ENCODE measurements at regions not wholly inside any gene's neighbourhood (a gene's known extent, or its start where the extent isn't known, plus 50 kb on each side); places are given as distances from the start of the nearest gene placed in this dataset.

- no peak for DNase-seq
- Histone ChIP-seq H3K4me3 (no peak overlapping the region), H3K4me1 (no peaks in the 10 kb centered on the region), H3K27ac (no peak overlapping the region), H3K27me3 (no peaks in the 10 kb centered on the region), H3K36me3 (no peaks in the 10 kb centered on the region), H3K9me3 (no peaks in the 10 kb centered on the region)
- peak; percentile 27 for ATAC-seq
- TF ChIP-seq, protein P1, sequence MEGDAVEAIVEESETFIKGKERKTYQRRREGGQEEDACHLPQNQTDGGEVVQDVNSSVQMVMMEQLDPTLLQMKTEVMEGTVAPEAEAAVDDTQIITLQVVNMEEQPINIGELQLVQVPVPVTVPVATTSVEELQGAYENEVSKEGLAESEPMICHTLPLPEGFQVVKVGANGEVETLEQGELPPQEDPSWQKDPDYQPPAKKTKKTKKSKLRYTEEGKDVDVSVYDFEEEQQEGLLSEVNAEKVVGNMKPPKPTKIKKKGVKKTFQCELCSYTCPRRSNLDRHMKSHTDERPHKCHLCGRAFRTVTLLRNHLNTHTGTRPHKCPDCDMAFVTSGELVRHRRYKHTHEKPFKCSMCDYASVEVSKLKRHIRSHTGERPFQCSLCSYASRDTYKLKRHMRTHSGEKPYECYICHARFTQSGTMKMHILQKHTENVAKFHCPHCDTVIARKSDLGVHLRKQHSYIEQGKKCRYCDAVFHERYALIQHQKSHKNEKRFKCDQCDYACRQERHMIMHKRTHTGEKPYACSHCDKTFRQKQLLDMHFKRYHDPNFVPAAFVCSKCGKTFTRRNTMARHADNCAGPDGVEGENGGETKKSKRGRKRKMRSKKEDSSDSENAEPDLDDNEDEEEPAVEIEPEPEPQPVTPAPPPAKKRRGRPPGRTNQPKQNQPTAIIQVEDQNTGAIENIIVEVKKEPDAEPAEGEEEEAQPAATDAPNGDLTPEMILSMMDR (IDR thresholded peaks at IDR 0.05): no peak
- intact Hi-C loops (cut with DNase I): no loop called here
Observed at GRCh38 chr13:82938644-82939043, 943.6 kb downstream of the SLITRK1 start.

DNA sequence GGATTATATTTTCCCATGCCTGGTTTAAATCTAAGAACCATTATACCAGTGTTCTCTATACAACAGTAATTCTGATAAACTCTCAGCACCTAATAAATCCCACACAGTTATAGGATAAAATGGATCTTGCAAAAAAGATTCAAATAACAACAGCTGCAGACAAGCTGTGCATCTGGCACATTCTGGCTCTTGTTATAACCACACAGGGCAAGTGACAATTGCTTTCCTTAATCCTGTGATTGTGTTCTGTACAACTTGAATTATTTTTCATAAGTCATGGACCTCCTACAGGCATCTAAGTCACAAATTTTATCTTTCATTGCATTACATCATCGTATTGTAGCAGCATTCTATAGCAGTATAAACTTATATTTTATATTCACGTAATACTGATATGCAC lies 948.3 kb downstream of the SLITRK1 start:
- TF ChIP-seq, protein P1 (IDR thresholded peaks at IDR 0.05): no peak
- ATAC-seq (no peak), DNase-seq (no peak)
- Histone ChIP-seq H3K36me3 (no peaks in the 10 kb centered on the region), H3K27me3 (no peaks in the 10 kb centered on the region), H3K4me1 (no peaks in the 10 kb centered on the region), H3K9me3 (no peaks in the 10 kb centered on the region), H3K27ac (no peak overlapping the region), H3K4me3 (no peak overlapping the region)
- intact Hi-C loops (cut with DNase I): no loop called here

- Histone ChIP-seq H3K27me3 (no peaks in the 10 kb centered on the region), H3K9me3 (no peaks in the 10 kb centered on the region), H3K4me1 (no peaks in the 10 kb centered on the region), H3K36me3 (no peaks in the 10 kb centered on the region), H3K27ac (no peak overlapping the region), H3K4me3 (no peak overlapping the region)
- intact Hi-C loops (cut with DNase I): no loop called here
- DNase-seq (no peak), ATAC-seq (no peak)
- TF ChIP-seq, protein P1 (IDR thresholded peaks at IDR 0.05): no peak
Observed at GRCh38 chr13:82925114-82925513, 957.2 kb downstream of the SLITRK1 start.

GRCh38 chr13:82917984-82918383 lies 964.3 kb downstream of the SLITRK1 start:
- ATAC-seq (no peak), DNase-seq (no peak)
- Histone ChIP-seq H3K36me3 (no peaks in the 10 kb centered on the region), H3K9me3 (no peaks in the 10 kb centered on the region), H3K4me3 (no peak overlapping the region), H3K27ac (no peak overlapping the region), H3K4me1 (no peaks in the 10 kb centered on the region), H3K27me3 (no peaks in the 10 kb centered on the region)
- TF ChIP-seq, protein P1 (IDR thresholded peaks at IDR 0.05): no peak
- intact Hi-C loops (cut with DNase I): no loop called here

DNA sequence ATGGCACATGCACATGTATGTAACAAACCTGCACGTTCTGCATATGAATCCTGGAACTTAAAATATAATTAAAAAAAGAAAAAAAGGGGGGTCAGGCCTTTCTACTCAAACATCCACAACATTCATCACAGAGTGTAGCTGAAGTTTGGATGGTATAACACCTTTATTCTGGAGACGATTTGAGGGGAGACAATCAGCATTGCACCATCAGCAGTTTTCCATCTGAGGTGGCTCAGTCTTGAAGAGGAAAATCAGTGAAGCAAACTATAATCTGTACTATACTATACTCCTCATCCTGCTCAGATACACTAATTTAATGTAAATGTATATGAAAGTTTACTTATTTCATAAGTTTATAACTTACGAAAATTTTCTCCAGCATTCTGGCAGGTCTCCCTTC lies 969.7 kb downstream of the SLITRK1 start:
- no peak for ATAC-seq
- H3K4me1 ChIP-seq: no peaks in the 10 kb centered on the region
- H3K27ac ChIP-seq: no peak overlapping the region
- intact Hi-C loops (cut with DNase I): no loop called here
- H3K36me3 ChIP-seq: no peaks in the 10 kb centered on the region
- H3K9me3 ChIP-seq: no peaks in the 10 kb centered on the region
- H3K27me3 ChIP-seq: no peaks in the 10 kb centered on the region
- no peak overlapping the region for H3K4me3 ChIP-seq
- DNase-seq: no peak
- TF ChIP-seq, protein P1 (IDR thresholded peaks at IDR 0.05): no peak

DNA sequence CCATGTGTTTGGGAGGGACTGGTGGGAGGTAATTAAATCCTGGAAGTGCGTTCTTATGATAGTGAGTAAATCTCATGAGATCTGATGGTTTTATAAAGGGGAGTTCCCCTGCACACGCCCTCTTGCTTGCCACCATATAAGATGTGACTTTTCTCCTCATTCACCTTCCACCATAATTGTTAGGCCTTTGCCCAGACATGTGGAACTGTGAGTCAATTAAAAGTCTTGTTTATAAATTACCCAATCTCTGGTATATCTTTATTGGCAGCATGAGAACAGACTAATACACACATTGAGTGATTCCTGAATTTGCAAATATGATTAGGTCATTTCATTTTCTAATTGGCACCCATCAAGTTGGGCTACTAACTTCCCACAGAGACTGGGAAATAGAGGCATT lies 977.2 kb downstream of the SLITRK1 start:
- Histone ChIP-seq H3K4me3 (no peak overlapping the region), H3K36me3 (no peaks in the 10 kb centered on the region), H3K4me1 (no peaks in the 10 kb centered on the region), H3K27me3 (no peaks in the 10 kb centered on the region), H3K9me3 (no peaks in the 10 kb centered on the region), H3K27ac (no peak overlapping the region)
- ATAC-seq (no peak), DNase-seq (no peak)
- TF ChIP-seq, protein P1 (IDR thresholded peaks at IDR 0.05): no peak
- intact Hi-C loops (cut with DNase I): no loop called here
